Cardiac fibroblast (primary cell): ENCODE measurements at regions not wholly inside any gene's neighbourhood (a gene's known extent, or its start where the extent isn't known, plus 50 kb on each side); places are given as distances from the start of the nearest gene placed in this dataset.
A peak's percentile ranks its signal among the peaks of the same experiment; 100 is the strongest.

Experiments
- DNase-seq, 2 donors: peaks; one replicate each; pipeline versions ENCODE4 v3.0.0 to v3.0.0-alpha.2; 2010; ENCODE audit warnings: low read depth in 2 of 2
- H3K4me3 ChIP-seq, 2 donors: replicated peaks in 1 of 2; 1 replicate in 1 of 2; 2 replicates in 1 of 2; pipeline ENCODE4 v1.5.1; 2011; ENCODE audit warnings: low read depth in 2 of 2, low read length in 2 of 2, mild to moderate bottlenecking in 2 of 2, moderate library complexity in 1 of 2
- TF ChIP-seq, protein P1 (sequence below): IDR thresholded peaks from one replicate; pipeline ENCODE4 v1.5.1; 2011; ENCODE audit warnings: low read depth, mild to moderate bottlenecking, low read length, inconsistent platforms

DNA sequence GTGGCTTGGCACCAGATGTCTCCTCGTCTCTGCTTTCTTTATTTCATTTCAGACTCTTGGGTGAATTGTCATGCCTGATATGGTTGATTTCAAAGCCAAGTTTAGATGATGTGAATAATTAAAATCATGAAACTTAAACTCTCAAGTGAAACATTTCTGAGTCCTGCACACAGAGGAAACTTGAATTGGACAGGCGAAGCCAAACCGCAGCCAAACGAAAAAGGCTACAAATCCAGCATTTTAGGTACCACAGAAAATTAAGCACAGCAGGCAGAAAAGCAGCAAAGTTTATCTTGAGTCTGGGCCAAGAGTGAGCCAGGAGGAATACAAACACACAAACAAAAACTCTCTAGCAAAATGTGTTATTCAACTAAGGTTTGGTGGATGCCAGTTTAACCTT, 659.8 kb upstream of the KLF4 start:
- H3K4me3 ChIP-seq = no peak overlapping the region
- TF ChIP-seq, protein P1, sequence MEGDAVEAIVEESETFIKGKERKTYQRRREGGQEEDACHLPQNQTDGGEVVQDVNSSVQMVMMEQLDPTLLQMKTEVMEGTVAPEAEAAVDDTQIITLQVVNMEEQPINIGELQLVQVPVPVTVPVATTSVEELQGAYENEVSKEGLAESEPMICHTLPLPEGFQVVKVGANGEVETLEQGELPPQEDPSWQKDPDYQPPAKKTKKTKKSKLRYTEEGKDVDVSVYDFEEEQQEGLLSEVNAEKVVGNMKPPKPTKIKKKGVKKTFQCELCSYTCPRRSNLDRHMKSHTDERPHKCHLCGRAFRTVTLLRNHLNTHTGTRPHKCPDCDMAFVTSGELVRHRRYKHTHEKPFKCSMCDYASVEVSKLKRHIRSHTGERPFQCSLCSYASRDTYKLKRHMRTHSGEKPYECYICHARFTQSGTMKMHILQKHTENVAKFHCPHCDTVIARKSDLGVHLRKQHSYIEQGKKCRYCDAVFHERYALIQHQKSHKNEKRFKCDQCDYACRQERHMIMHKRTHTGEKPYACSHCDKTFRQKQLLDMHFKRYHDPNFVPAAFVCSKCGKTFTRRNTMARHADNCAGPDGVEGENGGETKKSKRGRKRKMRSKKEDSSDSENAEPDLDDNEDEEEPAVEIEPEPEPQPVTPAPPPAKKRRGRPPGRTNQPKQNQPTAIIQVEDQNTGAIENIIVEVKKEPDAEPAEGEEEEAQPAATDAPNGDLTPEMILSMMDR = no peak
- no peak for DNase-seq

DNA sequence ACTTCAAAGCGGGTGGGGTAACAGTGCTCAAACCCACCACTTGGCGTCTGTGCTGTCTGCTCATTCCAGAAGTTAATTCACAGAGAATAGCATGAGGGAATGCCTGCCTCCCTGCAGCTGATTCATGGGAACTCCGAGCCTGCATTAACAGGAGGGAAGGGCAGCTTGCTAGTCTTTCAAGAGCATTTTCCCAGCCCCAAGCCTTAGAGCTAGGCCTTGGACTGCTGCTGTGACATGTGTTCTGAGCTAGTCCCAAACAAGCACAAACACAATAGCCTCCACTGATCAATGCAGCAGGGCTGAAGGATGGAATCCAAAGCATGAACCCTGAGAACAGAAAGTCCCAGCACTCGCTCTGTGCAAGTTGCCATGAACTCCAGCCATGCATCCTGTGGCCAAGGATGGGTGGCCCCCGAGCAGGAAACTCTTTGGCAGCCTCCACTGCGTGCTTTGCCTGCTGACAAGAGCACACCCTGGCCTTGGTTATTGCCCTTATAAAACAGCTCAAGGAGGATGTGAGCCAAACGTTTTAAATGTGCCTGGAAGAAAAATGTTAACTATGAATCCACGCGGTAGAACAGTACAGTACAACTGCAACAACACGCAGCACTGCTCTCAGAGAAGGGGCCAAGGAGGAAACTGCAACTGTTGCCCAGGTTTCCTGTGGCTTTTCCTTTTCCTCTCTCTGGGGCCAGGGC, 653.1 kb upstream of the KLF4 start:
- peak overlapping the region in 1 of 2 donors; percentile 8 for H3K4me3 ChIP-seq
- DNase-seq = peak; percentile 83 to 98
- TF ChIP-seq, protein P1 = peak; percentile 30

DNA sequence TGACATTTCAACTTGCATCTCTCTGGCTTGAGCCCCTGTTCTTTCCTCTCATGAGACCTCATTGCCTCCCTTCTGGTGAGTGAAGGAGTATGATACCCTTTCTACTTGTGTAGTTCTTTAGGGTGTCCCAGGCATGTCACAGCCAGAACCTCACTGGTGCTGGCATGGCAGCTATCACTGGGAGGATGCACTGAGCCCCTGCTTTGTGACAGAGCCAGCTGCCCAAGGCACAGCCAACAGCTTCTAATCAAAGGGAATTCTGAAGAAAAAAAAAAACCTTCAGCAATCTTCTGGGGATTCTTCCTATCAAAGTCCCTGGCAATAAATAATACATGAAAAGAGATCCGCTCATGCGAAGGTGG, 652.6 kb upstream of the KLF4 start:
- H3K4me3 ChIP-seq = no peak overlapping the region
- TF ChIP-seq, protein P1 = no peak
- no peak for DNase-seq

DNA sequence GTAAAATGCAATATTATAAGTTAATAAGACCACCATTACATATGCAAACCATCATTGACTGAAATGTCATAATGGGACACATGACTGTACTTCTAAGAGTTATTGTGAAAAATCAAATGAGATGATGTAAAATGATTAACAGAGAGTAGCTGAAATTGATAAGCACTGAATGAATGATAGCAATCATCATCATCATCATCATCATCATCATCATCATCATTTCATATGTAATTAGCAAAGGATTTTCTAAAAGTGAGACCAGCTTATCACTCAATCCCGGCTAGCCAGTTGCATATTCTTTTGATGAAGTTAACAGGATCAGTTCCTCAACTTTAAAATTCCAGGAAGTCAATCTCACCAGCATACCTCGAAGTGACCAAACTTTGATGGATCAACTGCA, 650.3 kb upstream of the KLF4 start:
- no peak for DNase-seq
- TF ChIP-seq, protein P1 = no peak

DNA sequence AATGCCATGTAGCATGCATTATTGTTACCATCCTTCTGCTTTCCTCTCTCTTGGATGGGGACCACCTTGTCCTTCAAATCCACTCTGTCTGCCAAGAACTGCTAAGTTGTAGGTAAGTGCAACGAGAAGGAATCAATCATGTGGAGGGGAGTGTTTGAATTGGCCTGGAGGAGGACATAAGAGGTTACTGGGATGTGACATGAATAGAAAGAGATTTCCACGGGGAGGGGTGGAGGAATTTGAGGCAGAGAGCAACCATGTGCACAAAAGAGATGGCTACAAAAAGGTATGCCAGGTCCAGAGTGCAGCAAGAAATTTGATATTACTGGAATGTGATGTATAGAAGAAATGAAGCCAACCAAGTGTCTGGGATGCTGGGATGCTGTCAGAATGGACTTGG, 648.9 kb upstream of the KLF4 start:
- H3K4me3 ChIP-seq = no peak overlapping the region
- TF ChIP-seq, protein P1 = no peak
- no peak for DNase-seq

More for the DNA sequence above, 650.3 kb upstream of the KLF4 start:
- H3K4me3 ChIP-seq = no peak overlapping the region

DNA sequence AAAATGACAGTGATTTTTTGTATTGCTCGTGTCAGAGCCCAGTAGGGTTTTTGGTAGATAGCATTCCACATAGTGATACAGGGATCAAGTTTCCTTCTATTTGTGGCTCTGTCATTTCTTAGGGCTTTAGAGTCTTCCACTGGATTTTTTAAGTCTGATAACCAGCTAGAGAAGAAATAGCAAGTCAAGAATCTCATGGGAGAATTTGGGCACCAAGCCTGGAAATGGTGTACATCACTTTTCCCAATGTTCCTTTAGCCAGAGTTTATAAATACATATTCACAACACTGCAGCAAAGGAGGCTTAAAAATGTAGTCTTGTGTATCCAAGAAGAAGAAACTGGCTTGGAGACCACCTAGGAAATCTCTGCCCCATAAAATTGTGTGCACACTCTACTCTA, 647.1 kb upstream of the KLF4 start:
- H3K4me3 ChIP-seq = no peak overlapping the region
- TF ChIP-seq, protein P1 = no peak
- peak in 1 of 2 donors; percentile 70 for DNase-seq

DNA sequence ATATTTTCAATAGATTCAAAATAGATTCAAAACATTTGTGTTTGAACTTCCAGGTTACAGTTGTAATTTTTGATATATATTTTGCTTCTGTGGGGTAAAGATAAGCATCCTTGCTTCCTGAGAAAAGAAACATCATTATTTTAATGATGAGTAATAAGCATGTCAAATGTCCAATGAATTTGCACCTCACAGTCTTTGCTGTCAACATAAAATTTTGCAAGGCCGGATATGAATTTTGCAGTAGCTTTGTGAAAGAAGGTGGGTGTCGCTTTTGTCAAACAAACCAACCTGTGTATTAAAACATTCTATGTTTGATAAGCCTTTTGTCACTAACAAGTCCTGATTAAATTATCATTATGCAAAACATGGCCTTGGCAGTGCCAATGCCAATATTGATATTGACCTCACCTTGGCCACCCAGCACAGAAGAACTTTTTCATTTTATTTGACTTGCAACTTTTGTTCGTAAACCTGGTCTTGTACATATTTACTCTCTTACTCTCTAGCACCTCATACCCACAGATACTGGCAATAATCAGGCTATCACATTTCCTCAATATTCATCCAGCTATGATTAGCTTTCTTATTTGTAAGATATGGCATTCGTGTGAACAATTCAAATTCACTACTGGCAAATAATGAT, 645.0 kb upstream of the KLF4 start:
- no peak for DNase-seq
- TF ChIP-seq, protein P1 = no peak
- no peak overlapping the region for H3K4me3 ChIP-seq
